ENCODE measurements at regions not wholly inside any gene's neighbourhood (a gene's known extent, or its start where the extent isn't known, plus 50 kb on each side); places are given as distances from the start of the nearest gene placed in this dataset.

GRCh38 chr21:28811860-28812259 is 180.8 kb downstream of the LTN1 start:
- Mint-ChIP-seq H3K27ac (no peak overlapping the region), H3K4me3 (no peak overlapping the region), H3K4me1 (no peaks in the 10 kb centered on the region), H3K36me3 (ENCODE audit: low read depth) (no peaks in the 10 kb centered on the region), H3K9me3 (peaks cover 15% of the 10 kb centered on the region), H3K27me3 (ENCODE audit: low read depth) (no peaks in the 10 kb centered on the region)
- TF ChIP-seq, protein P1, sequence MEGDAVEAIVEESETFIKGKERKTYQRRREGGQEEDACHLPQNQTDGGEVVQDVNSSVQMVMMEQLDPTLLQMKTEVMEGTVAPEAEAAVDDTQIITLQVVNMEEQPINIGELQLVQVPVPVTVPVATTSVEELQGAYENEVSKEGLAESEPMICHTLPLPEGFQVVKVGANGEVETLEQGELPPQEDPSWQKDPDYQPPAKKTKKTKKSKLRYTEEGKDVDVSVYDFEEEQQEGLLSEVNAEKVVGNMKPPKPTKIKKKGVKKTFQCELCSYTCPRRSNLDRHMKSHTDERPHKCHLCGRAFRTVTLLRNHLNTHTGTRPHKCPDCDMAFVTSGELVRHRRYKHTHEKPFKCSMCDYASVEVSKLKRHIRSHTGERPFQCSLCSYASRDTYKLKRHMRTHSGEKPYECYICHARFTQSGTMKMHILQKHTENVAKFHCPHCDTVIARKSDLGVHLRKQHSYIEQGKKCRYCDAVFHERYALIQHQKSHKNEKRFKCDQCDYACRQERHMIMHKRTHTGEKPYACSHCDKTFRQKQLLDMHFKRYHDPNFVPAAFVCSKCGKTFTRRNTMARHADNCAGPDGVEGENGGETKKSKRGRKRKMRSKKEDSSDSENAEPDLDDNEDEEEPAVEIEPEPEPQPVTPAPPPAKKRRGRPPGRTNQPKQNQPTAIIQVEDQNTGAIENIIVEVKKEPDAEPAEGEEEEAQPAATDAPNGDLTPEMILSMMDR (IDR thresholded peaks at IDR 0.05; ENCODE audit: unreplicated experiment in 3 of 3) = no peak

DNA sequence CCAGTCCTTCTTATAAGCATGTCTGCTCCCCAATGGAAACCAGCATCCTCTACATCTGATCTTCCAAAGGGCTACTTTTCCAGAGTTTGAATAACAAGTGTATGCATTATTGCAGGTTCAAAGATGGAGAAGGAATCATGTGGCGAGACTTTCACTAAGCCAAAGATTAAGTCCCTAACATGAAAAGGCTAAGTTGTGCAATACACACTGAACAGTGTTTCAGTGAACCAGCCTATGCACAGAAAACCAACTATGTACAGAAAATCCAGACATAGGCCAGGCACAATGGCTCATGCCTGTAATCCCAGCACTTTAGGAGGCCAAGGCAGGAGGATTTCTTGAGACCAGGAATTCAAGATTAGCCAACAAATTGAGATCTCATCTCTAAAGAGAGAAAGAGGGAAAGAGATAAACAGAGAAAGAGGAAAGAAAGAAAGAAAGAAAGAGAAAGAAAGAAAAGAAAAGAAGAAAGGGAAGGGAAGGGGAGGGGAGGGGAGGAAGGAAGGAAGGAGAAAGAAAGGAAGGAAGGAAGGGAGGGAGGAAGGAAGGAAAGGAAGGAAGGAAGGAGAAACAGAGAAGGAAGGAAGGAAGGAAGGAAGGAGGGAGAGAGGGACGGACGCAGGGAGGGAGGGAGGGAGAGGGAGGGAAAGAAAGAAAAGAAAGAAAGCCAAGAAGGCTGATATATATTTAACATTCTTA is 181.7 kb downstream of the LTN1 start:
- Mint-ChIP-seq H3K9me3 (peaks cover 17% of the 10 kb centered on the region), H3K4me3 (no peak overlapping the region), H3K4me1 (no peaks in the 10 kb centered on the region), H3K27me3 (ENCODE audit: low read depth) (peaks cover 4% of the 10 kb centered on the region), H3K27ac (no peak overlapping the region), H3K36me3 (ENCODE audit: low read depth) (no peaks in the 10 kb centered on the region)
- TF ChIP-seq, protein P1 (IDR thresholded peaks at IDR 0.05; ENCODE audit: unreplicated experiment in 3 of 3) = no peak

DNA sequence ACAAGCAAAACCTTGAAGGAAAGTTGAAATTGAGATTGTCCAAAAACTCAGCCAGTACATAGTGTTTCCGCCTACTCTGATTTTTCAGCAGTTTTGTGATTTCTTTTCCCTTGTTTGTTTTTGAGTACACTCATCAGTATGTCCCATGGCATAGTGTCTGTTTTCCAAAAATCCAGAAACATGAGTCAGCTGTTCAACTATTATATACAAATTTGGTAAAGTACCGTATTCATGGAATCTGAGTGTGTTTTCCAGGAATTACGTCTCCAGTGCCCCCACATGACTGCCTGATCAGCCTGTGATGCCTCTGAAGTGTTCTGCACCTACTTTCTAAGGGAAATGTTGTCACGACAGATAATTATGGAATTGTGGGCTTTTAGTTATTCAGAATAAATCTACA is 186.8 kb downstream of the LTN1 start:
- H3K4me3 Mint-ChIP-seq = no peak overlapping the region
- peaks cover 4% of the 10 kb centered on the region for H3K27me3 Mint-ChIP-seq (ENCODE audit: low read depth)
- no peaks in the 10 kb centered on the region for H3K36me3 Mint-ChIP-seq (ENCODE audit: low read depth)
- TF ChIP-seq, protein P1 (IDR thresholded peaks at IDR 0.05; ENCODE audit: unreplicated experiment in 3 of 3) = no peak
- H3K4me1 Mint-ChIP-seq = no peaks in the 10 kb centered on the region
- H3K9me3 Mint-ChIP-seq = peaks cover 5% of the 10 kb centered on the region
- no peak overlapping the region for H3K27ac Mint-ChIP-seq

GRCh38 chr21:28804089-28804670 is 188.5 kb downstream of the LTN1 start:
- no peaks in the 10 kb centered on the region for H3K36me3 Mint-ChIP-seq (ENCODE audit: low read depth)
- H3K4me3 Mint-ChIP-seq = no peak overlapping the region
- peaks cover 5% of the 10 kb centered on the region for H3K9me3 Mint-ChIP-seq
- TF ChIP-seq, protein P1 (IDR thresholded peaks at IDR 0.05; ENCODE audit: unreplicated experiment in 3 of 3) = no peak
- no peaks in the 10 kb centered on the region for H3K4me1 Mint-ChIP-seq
- H3K27me3 Mint-ChIP-seq (ENCODE audit: low read depth) = peaks cover 4% of the 10 kb centered on the region
- H3K27ac Mint-ChIP-seq = no peak overlapping the region

- TF ChIP-seq, protein P1 (IDR thresholded peaks at IDR 0.05; ENCODE audit: unreplicated experiment in 3 of 3) = no peak
- Mint-ChIP-seq H3K9me3 (peaks cover 2% of the 10 kb centered on the region), H3K27ac (no peak overlapping the region), H3K4me3 (no peak overlapping the region), H3K36me3 (ENCODE audit: low read depth) (no peaks in the 10 kb centered on the region), H3K4me1 (no peaks in the 10 kb centered on the region), H3K27me3 (ENCODE audit: low read depth) (peaks cover 4% of the 10 kb centered on the region)
These were observed 190.8 kb downstream of the LTN1 start for GRCh38 chr21:28801906-28802305.

DNA sequence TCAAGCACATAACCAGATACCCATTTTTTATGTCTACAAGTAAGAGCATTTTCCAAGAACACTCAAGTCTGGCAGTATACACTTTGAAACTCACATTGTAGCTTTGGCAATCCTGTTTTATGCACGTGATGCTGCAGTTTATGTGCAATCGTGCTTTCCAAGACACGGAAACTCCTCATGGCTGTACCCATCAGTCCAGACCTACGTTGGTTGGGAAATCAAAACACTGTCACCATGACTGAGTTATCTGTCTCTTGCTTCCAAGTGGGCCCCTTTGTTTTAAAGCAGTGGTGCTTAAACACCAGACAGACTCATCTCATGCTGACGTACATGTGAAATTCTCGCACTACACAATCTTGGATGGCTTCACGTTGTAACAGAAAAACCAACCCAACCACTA is 192.8 kb downstream of the LTN1 start:
- Mint-ChIP-seq H3K27me3 (ENCODE audit: low read depth) (no peaks in the 10 kb centered on the region), H3K4me3 (no peak overlapping the region), H3K27ac (no peak overlapping the region), H3K9me3 (no peaks in the 10 kb centered on the region), H3K4me1 (no peaks in the 10 kb centered on the region), H3K36me3 (ENCODE audit: low read depth) (no peaks in the 10 kb centered on the region)
- TF ChIP-seq, protein P1 (IDR thresholded peaks at IDR 0.05; ENCODE audit: unreplicated experiment in 3 of 3) = no peak

Data from nephron (organoid).